HT-29 (cell line): ENCODE measurements at regions not wholly inside any gene's neighbourhood (a gene's known extent, or its start where the extent isn't known, plus 50 kb on each side); places are given as distances from the start of the nearest gene placed in this dataset.

Experiments used
- DNase-seq: peaks from one replicate; pipeline ENCODE4 v3.0.0-alpha.2; 2015; ENCODE audit warnings: low spot score

- DNase-seq: no peak
Observed at GRCh38 chr2:2389215-2389614, 58.1 kb upstream of the MYT1L start.
